SK-N-SH treated with all-trans-retinoic acid at 6 μM for 48 hours (cell line): ENCODE measurements at regions not wholly inside any gene's neighbourhood (a gene's known extent, or its start where the extent isn't known, plus 50 kb on each side); places are given as distances from the start of the nearest gene placed in this dataset.

Source experiments
- CREB5 ChIP-seq: fragments of 250-450 bp; sonication (Bioruptor Pico); IDR thresholded peaks from 2 replicates; pipeline ENCODE4 v1.5.1; 2020; ENCODE audit warnings: low read depth, mild to moderate bottlenecking, moderate library complexity
- ISL1 ChIP-seq: fragments of 250-450 bp; sonication (Bioruptor Pico); IDR thresholded peaks from 2 replicates; pipeline ENCODE4 v2.1.2; 2022; ENCODE audit warnings: mild to moderate bottlenecking, moderate library complexity
- PATZ1 ChIP-seq: fragments of 250-450 bp; sonication (Bioruptor Pico); IDR thresholded peaks from 2 replicates; pipeline ENCODE4 v1.8.0; 2020; ENCODE audit warnings: mild to moderate bottlenecking, moderate library complexity, borderline replicate concordance
- POU6F1 ChIP-seq: fragments of 250-450 bp; sonication (Bioruptor Pico); IDR thresholded peaks from 2 replicates; pipeline ENCODE4 v1.8.0; 2021; ENCODE audit warnings: low read depth, mild to moderate bottlenecking, moderate library complexity, borderline replicate concordance
- PPARA ChIP-seq: fragments of 250-450 bp; sonication (Bioruptor Pico); IDR thresholded peaks from 2 replicates; pipeline ENCODE4 v1.5.0; 2020; ENCODE audit warnings: mild to moderate bottlenecking, borderline replicate concordance
- ZFP3 ChIP-seq: fragments of 250-450 bp; sonication (Bioruptor Pico); IDR thresholded peaks from 2 replicates; pipeline ENCODE4 v1.5.0; 2020; ENCODE audit warnings: mild to moderate bottlenecking, moderate library complexity
- ZNF8 ChIP-seq: fragments of 450-650 bp; formaldehyde crosslinking; IDR thresholded peaks from 2 replicates; pipeline ENCODE4 v1.5.0; 2020; ENCODE audit warnings: mild to moderate bottlenecking, moderate library complexity

GRCh38 chr9:115633104-115633503, 515.1 kb upstream of the TNC start:
- no peak for TF ChIP-seq ZFP3 (CRISPR knock-in tag)
- TF ChIP-seq ZNF8, result no peak
- no peak for TF ChIP-seq CREB5 (CRISPR knock-in tag)
- no peak for TF ChIP-seq PATZ1 (CRISPR knock-in tag)
- TF ChIP-seq POU6F1, result no peak
- TF ChIP-seq ISL1, result no peak
- TF ChIP-seq PPARA (CRISPR knock-in tag), result no peak
